Skeletal muscle satellite cell (primary cell): ENCODE measurements at regions not wholly inside any gene's neighbourhood (a gene's known extent, or its start where the extent isn't known, plus 50 kb on each side); places are given as distances from the start of the nearest gene placed in this dataset.

ENCODE experiments used
- H3K27me3 ChIP-seq: 2 replicates; pipeline ENCODE4 v1.7.0; 2013; ENCODE audit warnings: low read length; ENCODE audit not compliant: control insufficient read depth, insufficient read depth
- H3K36me3 ChIP-seq: 2 replicates; pipeline ENCODE4 v1.7.0; 2013; ENCODE audit warnings: mild to moderate bottlenecking, control low read depth, low read length; ENCODE audit not compliant: insufficient read depth
- H3K4me1 ChIP-seq: 2 replicates; pipeline ENCODE4 v1.7.0; 2013; ENCODE audit warnings: low read length; ENCODE audit not compliant: control insufficient read depth, insufficient read depth
- H3K4me2 ChIP-seq: 2 replicates; pipeline ENCODE4 v1.7.0; 2013; ENCODE audit warnings: mild to moderate bottlenecking, low read length
- H3K4me3 ChIP-seq: 2 replicates; pipeline ENCODE4 v1.7.0; 2013; ENCODE audit warnings: low read length
- H3K9ac ChIP-seq: 2 replicates; pipeline ENCODE4 v1.7.0; 2013; ENCODE audit warnings: mild to moderate bottlenecking, low read depth, low read length, moderate library complexity
- H3K9me3 ChIP-seq: replicated peaks from 2 replicates; pipeline ENCODE4 v1.7.0; 2013; ENCODE audit warnings: mild to moderate bottlenecking, control low read depth, low read length

GRCh38 chr7:81333536-81333935 lies 414.7 kb upstream of the SEMA3C start:
- no peak overlapping the region for H3K9ac ChIP-seq
- no peaks in the 10 kb centered on the region for H3K36me3 ChIP-seq
- H3K4me3 ChIP-seq: no peak overlapping the region
- peaks cover 28% of the 10 kb centered on the region for H3K4me1 ChIP-seq
- H3K4me2 ChIP-seq: peak overlapping the region; percentile 49
- no peaks in the 10 kb centered on the region for H3K9me3 ChIP-seq
- H3K27me3 ChIP-seq: no peaks in the 10 kb centered on the region

- Histone ChIP-seq H3K9ac (no peak overlapping the region), H3K4me1 (peaks cover 28% of the 10 kb centered on the region), H3K27me3 (no peaks in the 10 kb centered on the region), H3K9me3 (no peaks in the 10 kb centered on the region), H3K4me3 (no peak overlapping the region), H3K4me2 (peak overlapping the region; percentile 54), H3K36me3 (no peaks in the 10 kb centered on the region)
Observed at GRCh38 chr7:81333004-81333403, 414.2 kb upstream of the SEMA3C start.

DNA sequence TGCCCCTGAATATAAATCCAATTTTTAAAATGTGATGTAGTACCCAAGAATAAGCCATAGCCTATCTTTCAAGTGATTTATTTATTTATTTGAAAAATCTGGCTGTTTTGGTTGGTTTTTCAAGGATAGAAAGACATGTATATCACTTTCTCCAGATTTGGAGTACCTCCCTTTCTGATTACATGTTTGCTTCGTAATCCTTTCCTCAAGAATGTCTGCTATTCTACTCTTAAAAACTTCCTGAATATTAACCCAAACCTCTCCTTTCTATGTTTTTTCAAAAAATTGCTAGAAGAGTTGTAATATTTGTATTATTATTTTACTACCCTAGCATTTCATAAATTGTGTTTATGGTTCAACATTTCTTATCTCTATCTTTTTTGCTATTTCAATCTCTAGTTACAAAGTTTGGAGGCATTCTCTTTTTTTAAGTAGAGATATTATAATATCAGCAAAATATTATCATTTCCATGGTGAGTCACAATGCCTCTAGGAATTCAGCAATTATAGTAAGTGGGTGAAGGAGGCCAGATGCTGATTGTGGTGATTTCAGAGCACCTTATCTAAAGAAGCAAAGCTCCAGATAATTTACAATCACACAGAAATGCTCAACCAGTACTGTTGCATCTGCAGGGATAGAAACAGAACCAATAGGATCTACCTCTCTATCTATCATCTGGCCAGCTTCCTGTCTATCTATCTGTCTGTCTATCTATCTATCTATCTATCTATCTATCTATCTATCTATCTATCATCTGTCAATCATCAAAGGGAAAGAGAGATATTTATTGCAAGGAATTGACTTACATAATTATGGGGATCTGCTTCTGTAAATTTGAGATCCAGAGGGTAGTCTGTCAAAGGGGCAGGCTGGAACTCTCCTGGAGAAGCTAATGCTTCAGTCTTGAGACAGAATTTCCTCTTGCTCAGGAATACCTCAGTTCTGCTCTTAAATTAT lies 412.5 kb upstream of the SEMA3C start:
- Histone ChIP-seq H3K4me3 (no peak overlapping the region), H3K9ac (no peak overlapping the region), H3K4me2 (peak overlapping the region; percentile 54), H3K36me3 (no peaks in the 10 kb centered on the region), H3K4me1 (peaks cover 28% of the 10 kb centered on the region), H3K27me3 (no peaks in the 10 kb centered on the region), H3K9me3 (no peaks in the 10 kb centered on the region)

GRCh38 chr7:81330108-81330507 lies 411.3 kb upstream of the SEMA3C start:
- Histone ChIP-seq H3K9ac (no peak overlapping the region), H3K4me2 (no peak overlapping the region), H3K4me3 (no peak overlapping the region), H3K27me3 (no peaks in the 10 kb centered on the region), H3K9me3 (no peaks in the 10 kb centered on the region), H3K4me1 (peaks cover 28% of the 10 kb centered on the region), H3K36me3 (no peaks in the 10 kb centered on the region)

GRCh38 chr7:81327468-81328266 lies 408.8 kb upstream of the SEMA3C start:
- H3K36me3 ChIP-seq: no peaks in the 10 kb centered on the region
- H3K4me3 ChIP-seq: no peak overlapping the region
- peaks cover 20% of the 10 kb centered on the region for H3K4me1 ChIP-seq
- H3K4me2 ChIP-seq: no peak overlapping the region
- no peaks in the 10 kb centered on the region for H3K9me3 ChIP-seq
- H3K9ac ChIP-seq: no peak overlapping the region
- no peaks in the 10 kb centered on the region for H3K27me3 ChIP-seq

DNA sequence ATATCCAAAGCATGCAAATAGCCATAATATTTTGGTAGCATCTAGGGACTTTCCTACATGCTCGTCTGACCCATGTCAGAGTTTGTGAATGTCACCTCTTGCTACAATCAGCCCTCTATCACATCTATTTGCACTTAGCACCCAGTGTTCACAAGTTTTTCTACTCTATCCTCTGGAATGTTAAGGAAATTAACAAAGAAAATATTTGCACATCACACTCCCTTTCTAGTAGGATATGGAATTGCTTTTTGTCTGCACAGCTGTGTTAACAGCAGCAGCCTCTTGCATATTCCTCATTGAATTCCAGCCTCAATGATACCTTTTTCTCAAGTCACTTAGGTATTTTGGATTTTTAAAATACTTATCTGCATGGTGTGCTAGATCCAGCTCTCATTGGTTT lies 403.1 kb upstream of the SEMA3C start:
- no peaks in the 10 kb centered on the region for H3K4me1 ChIP-seq
- no peaks in the 10 kb centered on the region for H3K36me3 ChIP-seq
- H3K4me3 ChIP-seq: no peak overlapping the region
- no peaks in the 10 kb centered on the region for H3K9me3 ChIP-seq
- no peak overlapping the region for H3K4me2 ChIP-seq
- no peak overlapping the region for H3K9ac ChIP-seq
- no peaks in the 10 kb centered on the region for H3K27me3 ChIP-seq

GRCh38 chr7:81317741-81318140 lies 398.9 kb upstream of the SEMA3C start:
- H3K9ac ChIP-seq: no peak overlapping the region
- H3K4me3 ChIP-seq: no peak overlapping the region
- H3K27me3 ChIP-seq: no peaks in the 10 kb centered on the region
- H3K9me3 ChIP-seq: no peaks in the 10 kb centered on the region
- no peaks in the 10 kb centered on the region for H3K36me3 ChIP-seq
- no peak overlapping the region for H3K4me2 ChIP-seq
- H3K4me1 ChIP-seq: no peaks in the 10 kb centered on the region

GRCh38 chr7:81308643-81309322 lies 389.9 kb upstream of the SEMA3C start:
- H3K4me2 ChIP-seq: no peak overlapping the region
- no peaks in the 10 kb centered on the region for H3K27me3 ChIP-seq
- no peaks in the 10 kb centered on the region for H3K9me3 ChIP-seq
- no peak overlapping the region for H3K4me3 ChIP-seq
- H3K36me3 ChIP-seq: no peaks in the 10 kb centered on the region
- H3K4me1 ChIP-seq: peaks cover 7% of the 10 kb centered on the region
- H3K9ac ChIP-seq: no peak overlapping the region

- H3K9me3 ChIP-seq: no peaks in the 10 kb centered on the region
- no peaks in the 10 kb centered on the region for H3K36me3 ChIP-seq
- no peak overlapping the region for H3K4me3 ChIP-seq
- no peak overlapping the region for H3K4me2 ChIP-seq
- H3K27me3 ChIP-seq: no peaks in the 10 kb centered on the region
- peaks cover 37% of the 10 kb centered on the region for H3K4me1 ChIP-seq
- H3K9ac ChIP-seq: no peak overlapping the region
Observed at GRCh38 chr7:81301815-81302214, 383.0 kb upstream of the SEMA3C start.

- H3K36me3 ChIP-seq: no peaks in the 10 kb centered on the region
- no peaks in the 10 kb centered on the region for H3K27me3 ChIP-seq
- no peak overlapping the region for H3K4me2 ChIP-seq
- H3K4me1 ChIP-seq: peaks cover 39% of the 10 kb centered on the region
- no peak overlapping the region for H3K4me3 ChIP-seq
- H3K9ac ChIP-seq: no peak overlapping the region
- H3K9me3 ChIP-seq: no peaks in the 10 kb centered on the region
Observed at GRCh38 chr7:81300753-81301152, 381.9 kb upstream of the SEMA3C start.

DNA sequence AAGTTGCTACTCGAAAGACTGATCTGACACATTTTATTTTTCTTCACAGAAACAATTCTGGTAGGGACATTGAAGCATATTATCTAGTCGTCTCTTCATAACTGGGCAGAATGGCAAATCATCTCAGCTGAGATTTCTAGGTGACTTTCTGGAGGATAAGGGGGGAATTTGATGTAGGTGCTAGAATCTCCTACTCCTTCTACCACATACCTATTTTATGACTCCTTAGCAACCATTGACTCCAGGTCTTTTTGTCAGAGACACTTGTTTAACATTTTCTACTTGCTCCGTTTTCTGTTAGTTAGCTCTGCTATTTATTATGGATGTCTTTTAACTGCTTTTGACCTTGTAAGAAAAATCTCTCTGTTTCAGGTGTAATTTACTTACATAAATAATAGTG lies 380.9 kb upstream of the SEMA3C start:
- H3K4me1 ChIP-seq: peaks cover 39% of the 10 kb centered on the region
- no peaks in the 10 kb centered on the region for H3K36me3 ChIP-seq
- no peak overlapping the region for H3K9ac ChIP-seq
- no peak overlapping the region for H3K4me3 ChIP-seq
- H3K9me3 ChIP-seq: no peaks in the 10 kb centered on the region
- no peaks in the 10 kb centered on the region for H3K27me3 ChIP-seq
- peak overlapping the region; percentile 22 for H3K4me2 ChIP-seq
